Ishikawa (cell line): ENCODE measurements at regions not wholly inside any gene's neighbourhood (a gene's known extent, or its start where the extent isn't known, plus 50 kb on each side); places are given as distances from the start of the nearest gene placed in this dataset.

Experiments used
- CEBPB ChIP-seq: IDR thresholded peaks from 2 replicates; pipeline ENCODE4 v1.6.1; 2012
- CREB1 ChIP-seq: IDR thresholded peaks from 2 replicates; pipeline ENCODE4 v1.6.1; 2012; ENCODE audit warnings: low read depth
- EGR1 ChIP-seq: IDR thresholded peaks from 2 replicates; pipeline ENCODE4 v1.6.1; 2012
- EP300 ChIP-seq: IDR thresholded peaks from 2 replicates; pipeline ENCODE4 v1.6.1; 2012; ENCODE audit warnings: borderline replicate concordance
- FOXM1 ChIP-seq: IDR thresholded peaks from 2 replicates; pipeline ENCODE4 v1.6.1; 2012; ENCODE audit warnings: low read depth, borderline replicate concordance
- NFIC ChIP-seq: IDR thresholded peaks from 2 replicates; pipeline ENCODE4 v1.6.1; 2012
- RAD21 ChIP-seq: IDR thresholded peaks from 2 replicates; pipeline ENCODE4 v1.6.1; 2012; ENCODE audit warnings: low read depth
- TAF1 ChIP-seq: IDR thresholded peaks from 2 replicates; pipeline ENCODE4 v1.6.1; 2012; ENCODE audit warnings: low read depth, mild to moderate bottlenecking
- TCF12 ChIP-seq: IDR thresholded peaks from 2 replicates; pipeline ENCODE4 v1.6.1; 2012; ENCODE audit warnings: low read depth
- TEAD4 ChIP-seq: IDR thresholded peaks from 2 replicates; pipeline ENCODE4 v1.6.1; 2012
- USF1 ChIP-seq: IDR thresholded peaks from 2 replicates; pipeline ENCODE4 v1.6.1; 2012
- YY1 ChIP-seq: IDR thresholded peaks from 2 replicates; pipeline ENCODE4 v1.6.1; 2012; ENCODE audit warnings: low read depth
- ZBTB7A ChIP-seq: IDR thresholded peaks from 2 replicates; pipeline ENCODE4 v1.6.1; 2012; ENCODE audit warnings: low read depth
- TF ChIP-seq, protein P1 (sequence below): IDR thresholded peaks from 2 replicates; pipeline ENCODE4 v1.6.1; 2012; ENCODE audit warnings: low read depth, mild to moderate bottlenecking
- TF ChIP-seq, protein P2 (sequence below): IDR thresholded peaks from 2 replicates; pipeline ENCODE4 v1.6.1; 2012

DNA sequence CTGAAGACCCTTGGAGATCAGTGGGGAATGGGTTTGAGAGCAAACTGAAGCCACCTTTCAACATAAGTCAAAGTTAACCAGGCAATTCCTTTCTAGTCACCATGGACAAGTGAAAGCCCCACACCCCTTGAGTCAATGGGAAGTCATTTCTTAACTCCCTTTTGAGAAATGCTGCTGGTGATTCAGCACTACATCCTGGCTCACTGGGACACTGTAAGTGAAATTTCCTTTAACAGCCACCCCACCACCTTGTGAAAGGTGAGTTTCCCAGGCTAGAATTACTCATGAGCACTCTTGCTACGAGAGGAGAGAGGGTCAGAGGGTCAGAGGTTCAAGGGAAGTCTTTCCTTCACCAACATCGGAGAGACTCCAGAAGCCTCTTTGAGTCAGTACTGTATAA lies 93.3 kb upstream of the MARCKS start:
- TF ChIP-seq USF1 (no peak), RAD21 (no peak), TAF1 (no peak), TEAD4 (no peak), NFIC (no peak)

GRCh38 chr6:113765909-113766308 lies 91.2 kb upstream of the MARCKS start:
- TF ChIP-seq EGR1 (no peak), ZBTB7A (no peak), YY1 (no peak), TCF12 (no peak), EP300 (no peak), FOXM1 (no peak), RAD21 (no peak), NFIC (no peak), TEAD4 (no peak), USF1 (no peak), CREB1 (no peak), TAF1 (no peak), CEBPB (no peak)
- TF ChIP-seq, protein P1, sequence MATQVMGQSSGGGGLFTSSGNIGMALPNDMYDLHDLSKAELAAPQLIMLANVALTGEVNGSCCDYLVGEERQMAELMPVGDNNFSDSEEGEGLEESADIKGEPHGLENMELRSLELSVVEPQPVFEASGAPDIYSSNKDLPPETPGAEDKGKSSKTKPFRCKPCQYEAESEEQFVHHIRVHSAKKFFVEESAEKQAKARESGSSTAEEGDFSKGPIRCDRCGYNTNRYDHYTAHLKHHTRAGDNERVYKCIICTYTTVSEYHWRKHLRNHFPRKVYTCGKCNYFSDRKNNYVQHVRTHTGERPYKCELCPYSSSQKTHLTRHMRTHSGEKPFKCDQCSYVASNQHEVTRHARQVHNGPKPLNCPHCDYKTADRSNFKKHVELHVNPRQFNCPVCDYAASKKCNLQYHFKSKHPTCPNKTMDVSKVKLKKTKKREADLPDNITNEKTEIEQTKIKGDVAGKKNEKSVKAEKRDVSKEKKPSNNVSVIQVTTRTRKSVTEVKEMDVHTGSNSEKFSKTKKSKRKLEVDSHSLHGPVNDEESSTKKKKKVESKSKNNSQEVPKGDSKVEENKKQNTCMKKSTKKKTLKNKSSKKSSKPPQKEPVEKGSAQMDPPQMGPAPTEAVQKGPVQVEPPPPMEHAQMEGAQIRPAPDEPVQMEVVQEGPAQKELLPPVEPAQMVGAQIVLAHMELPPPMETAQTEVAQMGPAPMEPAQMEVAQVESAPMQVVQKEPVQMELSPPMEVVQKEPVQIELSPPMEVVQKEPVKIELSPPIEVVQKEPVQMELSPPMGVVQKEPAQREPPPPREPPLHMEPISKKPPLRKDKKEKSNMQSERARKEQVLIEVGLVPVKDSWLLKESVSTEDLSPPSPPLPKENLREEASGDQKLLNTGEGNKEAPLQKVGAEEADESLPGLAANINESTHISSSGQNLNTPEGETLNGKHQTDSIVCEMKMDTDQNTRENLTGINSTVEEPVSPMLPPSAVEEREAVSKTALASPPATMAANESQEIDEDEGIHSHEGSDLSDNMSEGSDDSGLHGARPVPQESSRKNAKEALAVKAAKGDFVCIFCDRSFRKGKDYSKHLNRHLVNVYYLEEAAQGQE, result no peak
- TF ChIP-seq, protein P2, sequence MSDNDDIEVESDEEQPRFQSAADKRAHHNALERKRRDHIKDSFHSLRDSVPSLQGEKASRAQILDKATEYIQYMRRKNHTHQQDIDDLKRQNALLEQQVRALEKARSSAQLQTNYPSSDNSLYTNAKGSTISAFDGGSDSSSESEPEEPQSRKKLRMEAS, result no peak

DNA sequence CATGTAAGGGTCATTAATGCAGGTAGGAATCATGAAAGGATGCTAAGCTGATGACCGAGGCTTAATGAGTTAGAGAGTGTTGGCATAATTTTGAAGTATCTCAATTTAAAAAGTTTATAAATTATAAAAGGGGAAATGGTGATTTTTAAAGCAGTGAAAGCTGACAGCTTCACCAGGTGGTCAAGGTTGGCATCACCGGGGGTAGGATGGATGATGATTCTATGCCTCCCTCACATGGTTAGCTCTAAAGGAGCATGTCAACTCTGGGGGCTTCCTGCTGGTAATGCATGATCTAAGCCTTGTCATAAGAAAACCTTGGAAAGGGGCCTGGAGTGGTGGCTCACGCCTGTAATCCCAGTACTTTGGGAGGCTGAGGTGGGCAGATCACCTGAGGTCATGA lies 89.2 kb upstream of the MARCKS start:
- TF ChIP-seq YY1 (no peak), ZBTB7A (no peak), CEBPB (no peak), TAF1 (no peak)
- TF ChIP-seq, protein P1, result no peak

DNA sequence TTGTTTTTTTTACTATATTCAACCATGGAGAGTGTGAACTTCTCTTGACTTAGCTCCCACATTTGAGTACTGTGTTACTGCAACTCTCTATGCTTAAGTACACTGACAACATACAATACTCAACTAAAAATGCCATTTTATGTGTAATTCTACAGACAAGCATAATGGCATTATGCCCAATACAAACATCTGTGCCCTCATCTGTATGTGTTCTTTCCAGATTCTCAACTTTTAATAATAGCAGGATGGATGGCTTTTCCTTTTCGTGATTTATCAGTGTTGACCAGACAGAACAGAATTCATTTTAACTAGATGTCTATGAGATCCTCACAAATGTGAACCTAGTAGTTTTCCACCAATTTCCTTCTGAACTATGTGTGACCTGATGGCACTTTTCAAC lies 84.2 kb upstream of the MARCKS start:
- TF ChIP-seq TCF12, result no peak
- no peak for TF ChIP-seq CEBPB
- TF ChIP-seq TEAD4, result no peak
- TF ChIP-seq RAD21, result no peak
- TF ChIP-seq, protein P1, result no peak
- no peak for TF ChIP-seq CREB1
- TF ChIP-seq USF1, result no peak
- TF ChIP-seq EP300, result no peak
- TF ChIP-seq EGR1, result no peak
- TF ChIP-seq YY1, result no peak
- no peak for TF ChIP-seq FOXM1
- TF ChIP-seq, protein P2, result no peak
- TF ChIP-seq ZBTB7A, result no peak
